Naive thymus-derived CD8-positive, alpha-beta T cell (primary cell): ENCODE measurements at regions not wholly inside any gene's neighbourhood (a gene's known extent, or its start where the extent isn't known, plus 50 kb on each side); places are given as distances from the start of the nearest gene placed in this dataset.
"Not testable (repeated sequence)": the region's sequence is repeated elsewhere in the genome, so short reads cannot be mapped to it uniquely, and the experiment has no call there.

Experiments used
- ATAC-seq, 2 donors: fragments of 150-1000 bp; cut with Tn5 transposase in 1 of 2; sonication (Bioruptor Pico), chemical (Tn5 transposase) in 1 of 2; 1 replicate in 1 of 2; 2 replicates in 1 of 2; pipeline ENCODE4 v1.10.0; 2021; ENCODE audit warnings: mild to moderate bottlenecking in 2 of 2, moderate library complexity in 2 of 2
- POLR2A ChIA-PET: fragments of 350-600 bp; sonication (Branson Sonifier 250); formaldehyde crosslinking; loops from one replicate; lab custom pipeline; 2021; ENCODE audit warnings: antibody characterized with exemption; lab: Charles Lee
- DNase-seq, 10 donors: peaks; one replicate each; pipeline versions ENCODE4 v3.0.0 to v3.0.0-alpha.2; 2020 to 2022
- H3K27ac Mint-ChIP-seq, 10 donors: one replicate each; pipeline ENCODE4 v1.8.0; 2020 to 2022; ENCODE audit warnings: mild to moderate bottlenecking in 10 of 10, mixed read lengths in 10 of 10, moderate library complexity in 4 of 10, inconsistent platforms in 1 of 10
- H3K27me3 Mint-ChIP-seq, 5 donors: one replicate each; pipeline ENCODE4 v1.8.0; 2021 to 2022; ENCODE audit warnings: mixed read lengths in 5 of 5
- H3K36me3 Mint-ChIP-seq, 3 donors: one replicate each; pipeline ENCODE4 v1.8.0; 2020 to 2022; ENCODE audit warnings: mixed read lengths in 3 of 3, mild to moderate bottlenecking in 2 of 3, inconsistent platforms in 1 of 3
- H3K4me1 Mint-ChIP-seq, 4 donors: one replicate each; pipeline ENCODE4 v1.8.0; 2021 to 2022; ENCODE audit warnings: mixed read lengths in 4 of 4
- H3K4me3 Mint-ChIP-seq, 10 donors: one replicate each; pipeline ENCODE4 v1.8.0; 2020 to 2022; ENCODE audit warnings: mild to moderate bottlenecking in 10 of 10, mixed read lengths in 10 of 10, moderate library complexity in 6 of 10, inconsistent platforms in 1 of 10
- H3K9me3 Mint-ChIP-seq, 9 donors: one replicate each; pipeline ENCODE4 v1.8.0; 2020 to 2022; ENCODE audit warnings: mixed read lengths in 9 of 9, mild to moderate bottlenecking in 3 of 9, inconsistent platforms in 1 of 9, moderate library complexity in 1 of 9

DNA sequence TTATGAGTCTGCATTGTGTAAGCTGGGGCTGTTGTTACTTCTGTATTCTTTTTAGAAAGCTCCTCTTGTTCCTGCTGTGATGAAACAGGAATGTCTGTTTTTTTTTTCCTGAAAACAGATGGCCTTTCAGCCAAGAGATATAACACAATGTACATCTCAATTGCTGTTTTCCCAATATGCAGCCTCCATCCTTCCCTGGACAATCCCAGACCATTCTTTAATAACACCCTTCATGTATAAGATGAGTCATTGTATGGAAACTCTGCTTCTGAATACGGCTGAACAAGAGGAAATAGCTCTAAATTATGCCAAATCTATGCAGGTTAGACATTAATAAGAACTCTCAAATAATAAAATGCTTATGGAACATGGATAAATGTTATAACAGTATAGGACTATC, 60.2 kb upstream of the LRRC4C start:
- no peak for ATAC-seq
- no peaks in the 10 kb centered on the region for H3K27me3 Mint-ChIP-seq
- no peaks in the 10 kb centered on the region for H3K36me3 Mint-ChIP-seq
- H3K27ac Mint-ChIP-seq: no peak overlapping the region
- H3K4me1 Mint-ChIP-seq: no peaks in the 10 kb centered on the region
- H3K4me3 Mint-ChIP-seq: no peak overlapping the region
- DNase-seq: no peak
- POLR2A ChIA-PET: no interaction called here
- peaks cover 0 to 15% (median 6%) of the 10 kb centered on the region in 9 donors for H3K9me3 Mint-ChIP-seq

DNA sequence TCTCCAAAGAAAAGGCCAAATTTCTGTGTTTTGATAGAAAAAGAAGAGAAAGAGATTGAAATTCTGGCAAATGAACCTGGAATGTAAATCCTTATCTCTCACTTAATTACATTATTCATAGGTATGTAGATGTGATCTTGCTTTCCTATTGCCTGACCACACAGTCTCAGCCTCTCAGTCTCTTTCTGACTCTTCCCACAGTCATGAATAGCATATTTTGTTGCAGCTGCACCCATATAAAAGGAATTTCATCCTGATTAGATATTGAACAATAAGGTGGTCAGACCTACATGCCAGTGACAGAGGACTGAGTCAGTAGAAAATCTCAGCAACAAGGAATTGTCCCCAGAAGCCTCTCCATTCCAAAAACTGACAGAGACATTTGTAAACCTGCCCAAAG, 62.9 kb upstream of the LRRC4C start:
- POLR2A ChIA-PET: no interaction called here
- no peaks in the 10 kb centered on the region for H3K4me1 Mint-ChIP-seq
- H3K27ac Mint-ChIP-seq: no peak overlapping the region
- H3K9me3 Mint-ChIP-seq: peaks cover 0 to 13% (median 7%) of the 10 kb centered on the region in 9 donors
- no peak overlapping the region for H3K4me3 Mint-ChIP-seq
- DNase-seq: no peak
- H3K27me3 Mint-ChIP-seq: no peaks in the 10 kb centered on the region
- no peaks in the 10 kb centered on the region for H3K36me3 Mint-ChIP-seq
- ATAC-seq: no peak

DNA sequence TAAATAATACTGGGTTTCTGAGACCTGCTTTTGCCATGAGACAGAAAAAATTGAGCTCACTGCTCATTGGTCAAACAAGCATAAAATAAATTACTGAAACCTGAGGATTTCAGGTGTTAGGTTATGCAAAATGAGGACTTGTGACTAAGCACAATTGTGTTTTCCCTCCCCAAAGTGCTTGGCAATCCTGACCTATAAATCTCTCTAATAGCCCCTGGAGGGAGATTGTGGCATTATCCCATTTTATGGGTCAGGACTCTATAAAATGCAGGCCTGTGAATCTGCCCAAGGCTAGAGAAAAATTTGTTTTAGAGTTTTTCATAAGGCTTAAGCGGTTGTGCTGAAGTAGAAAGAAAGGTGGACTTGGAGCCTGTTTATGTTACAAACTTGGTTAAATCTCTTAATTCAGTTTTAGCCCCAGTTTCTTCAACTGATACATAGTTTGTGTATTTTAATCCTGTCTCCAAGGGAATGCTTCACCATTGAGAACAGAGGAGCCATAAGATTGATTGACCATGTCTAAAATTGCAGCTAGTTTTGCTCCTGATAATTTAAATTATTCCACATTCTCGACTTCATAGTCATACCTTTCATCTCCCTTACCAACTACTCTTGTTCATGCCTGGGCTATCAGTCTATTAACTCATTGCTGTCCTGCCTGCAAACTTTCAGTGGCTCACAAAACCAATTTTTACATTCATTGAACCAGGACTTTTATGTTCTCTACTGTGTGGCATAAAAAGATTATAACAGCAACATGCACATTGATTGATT, 63.6 kb upstream of the LRRC4C start:
- Mint-ChIP-seq H3K27me3 (no peaks in the 10 kb centered on the region), H3K4me3 (no peak overlapping the region), H3K27ac (no peak overlapping the region), H3K9me3 (peaks cover 0 to 10% (median 7%) of the 10 kb centered on the region in 9 donors), H3K4me1 (no peaks in the 10 kb centered on the region), H3K36me3 (no peaks in the 10 kb centered on the region)
- ATAC-seq (no peak), DNase-seq (no peak)
- POLR2A ChIA-PET: no interaction called here

DNA sequence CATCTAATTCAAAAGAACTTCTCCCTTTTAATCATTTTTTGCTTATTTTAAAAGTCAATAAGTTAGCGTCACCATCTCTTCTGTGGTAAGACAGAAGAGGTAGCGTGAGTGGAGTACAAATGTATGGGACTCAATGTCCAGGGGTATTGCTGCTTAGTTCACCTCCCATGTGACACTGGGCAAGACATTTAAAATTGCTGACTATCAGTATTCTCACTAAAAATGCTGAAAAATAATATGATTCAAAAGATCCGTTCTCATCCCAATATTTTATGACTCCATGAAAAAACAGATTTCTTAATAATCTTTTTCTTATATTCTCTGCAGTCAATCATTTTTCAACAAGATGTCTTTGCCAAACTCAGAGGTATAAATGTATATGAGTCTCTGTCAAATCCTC, 68.1 kb upstream of the LRRC4C start:
- Mint-ChIP-seq H3K27ac (no peak overlapping the region), H3K27me3 (no peaks in the 10 kb centered on the region), H3K9me3 (peaks cover 0 to 22% (median 12%) of the 10 kb centered on the region in 9 donors), H3K36me3 (peaks cover 0 to 5% (median 0%) of the 10 kb centered on the region in 3 donors), H3K4me1 (no peaks in the 10 kb centered on the region), H3K4me3 (no peak overlapping the region)
- DNase-seq (no peak), ATAC-seq (no peak)
- POLR2A ChIA-PET: no interaction called here

DNA sequence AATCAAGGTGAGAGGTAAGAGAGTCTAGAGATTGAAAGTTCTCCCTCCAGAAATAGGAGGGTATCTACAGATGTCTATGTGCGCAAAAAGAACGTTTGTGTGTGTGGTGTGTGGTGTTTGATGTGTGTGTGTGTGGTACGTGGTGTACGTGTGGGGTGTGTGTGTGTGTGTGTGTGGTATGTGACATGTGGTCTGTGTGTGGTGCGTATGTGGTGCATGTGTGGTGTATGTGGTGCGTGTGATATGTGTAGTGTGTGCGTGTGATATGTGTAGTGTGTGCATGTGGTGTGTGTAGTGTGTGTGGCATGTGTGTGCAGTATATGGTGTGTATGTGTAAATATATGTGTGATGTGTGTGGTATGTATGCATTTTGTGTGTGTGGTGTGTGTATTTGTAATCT, 73.0 kb upstream of the LRRC4C start:
- POLR2A ChIA-PET: no interaction called here
- ATAC-seq (no peak), DNase-seq (no peak)
- Mint-ChIP-seq H3K9me3 (peaks cover under 1 to 22% (median 8%) of the 10 kb centered on the region in 9 donors), H3K27me3 (no peaks in the 10 kb centered on the region), H3K4me3 (no peak overlapping the region), H3K27ac (no peak overlapping the region), H3K36me3 (peaks cover 0 to 5% (median 0%) of the 10 kb centered on the region in 3 donors), H3K4me1 (no peaks in the 10 kb centered on the region)

DNA sequence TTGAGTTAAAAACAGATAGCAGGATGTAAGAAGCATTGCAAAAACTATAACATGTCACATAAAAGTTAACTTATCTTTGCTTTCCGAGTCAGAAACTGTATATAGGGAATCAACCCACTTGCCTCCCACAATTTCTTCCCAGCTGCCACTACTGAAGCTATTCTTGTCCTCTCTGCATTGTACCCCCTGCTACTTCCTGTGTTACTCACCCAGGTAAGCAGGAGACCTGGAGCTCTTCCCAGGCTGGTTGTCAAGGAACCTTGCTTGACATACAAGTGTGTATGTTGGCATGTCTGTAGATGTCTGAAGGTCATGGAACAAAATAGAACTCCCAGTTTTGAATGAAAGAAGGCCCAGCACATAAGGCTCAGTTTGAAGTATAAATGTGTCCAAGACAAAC, 74.3 kb upstream of the LRRC4C start:
- POLR2A ChIA-PET: no interaction called here
- H3K36me3 Mint-ChIP-seq: peaks cover 0 to 5% (median 0%) of the 10 kb centered on the region in 3 donors
- H3K27me3 Mint-ChIP-seq: no peaks in the 10 kb centered on the region
- H3K9me3 Mint-ChIP-seq: peaks cover 4 to 25% (median 8%) of the 10 kb centered on the region in 9 donors
- no peak for DNase-seq
- no peak for ATAC-seq
- no peak overlapping the region for H3K27ac Mint-ChIP-seq
- H3K4me1 Mint-ChIP-seq: no peaks in the 10 kb centered on the region
- H3K4me3 Mint-ChIP-seq: no peak overlapping the region

DNA sequence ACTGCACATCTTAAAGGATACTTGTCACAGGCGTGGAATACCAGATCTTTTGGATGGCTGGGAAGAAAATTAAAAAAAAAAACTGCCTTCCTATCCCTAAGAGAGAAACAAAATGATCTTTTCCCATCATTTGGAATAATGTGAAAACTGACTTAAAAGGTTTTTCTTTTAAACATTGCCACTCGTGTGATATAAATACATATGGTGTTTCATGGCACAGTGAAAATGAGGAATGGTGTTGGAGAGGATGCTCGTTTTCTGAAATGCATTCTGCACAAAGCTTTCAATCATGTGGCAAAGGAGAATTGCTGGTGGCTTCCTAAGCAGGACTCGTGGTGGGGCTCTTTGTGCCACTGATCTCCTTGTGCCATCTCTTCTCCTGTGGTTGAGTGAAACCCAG, 74.9 kb upstream of the LRRC4C start:
- Mint-ChIP-seq H3K27me3 (no peaks in the 10 kb centered on the region), H3K27ac (no peak overlapping the region), H3K4me1 (no peaks in the 10 kb centered on the region), H3K36me3 (peaks cover 0 to 7% (median 0%) of the 10 kb centered on the region in 3 donors), H3K4me3 (no peak overlapping the region), H3K9me3 (peaks cover 3 to 25% (median 10%) of the 10 kb centered on the region in 9 donors)
- DNase-seq (no peak), ATAC-seq (no peak)
- POLR2A ChIA-PET: no interaction called here

DNA sequence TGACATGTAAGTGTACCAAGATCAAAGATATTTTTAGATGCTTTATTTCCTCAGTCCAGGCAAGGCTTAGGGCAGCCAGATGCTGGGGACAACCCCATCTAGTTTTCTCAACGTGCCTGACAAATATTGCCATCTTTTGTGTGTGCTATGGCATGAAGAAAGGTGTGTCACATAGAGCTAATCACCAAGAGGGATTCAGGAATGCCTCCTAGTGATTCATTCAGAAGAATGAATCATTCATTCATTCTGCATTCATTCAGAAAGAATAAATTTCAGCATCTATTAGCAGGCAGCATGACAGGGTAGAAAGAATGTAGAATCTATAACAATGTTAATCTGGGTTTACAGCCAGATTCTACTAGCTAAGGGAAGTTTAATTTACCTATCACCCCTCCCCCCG, 75.4 kb upstream of the LRRC4C start:
- H3K4me3 Mint-ChIP-seq: no peak overlapping the region
- peaks cover 0 to 8% (median 0%) of the 10 kb centered on the region in 3 donors for H3K36me3 Mint-ChIP-seq
- no peaks in the 10 kb centered on the region for H3K4me1 Mint-ChIP-seq
- H3K9me3 Mint-ChIP-seq: peaks cover 3 to 26% (median 7%) of the 10 kb centered on the region in 9 donors
- POLR2A ChIA-PET: no interaction called here
- H3K27ac Mint-ChIP-seq: no peak overlapping the region
- ATAC-seq (no peak), DNase-seq (no peak)
- H3K27me3 Mint-ChIP-seq: no peaks in the 10 kb centered on the region

DNA sequence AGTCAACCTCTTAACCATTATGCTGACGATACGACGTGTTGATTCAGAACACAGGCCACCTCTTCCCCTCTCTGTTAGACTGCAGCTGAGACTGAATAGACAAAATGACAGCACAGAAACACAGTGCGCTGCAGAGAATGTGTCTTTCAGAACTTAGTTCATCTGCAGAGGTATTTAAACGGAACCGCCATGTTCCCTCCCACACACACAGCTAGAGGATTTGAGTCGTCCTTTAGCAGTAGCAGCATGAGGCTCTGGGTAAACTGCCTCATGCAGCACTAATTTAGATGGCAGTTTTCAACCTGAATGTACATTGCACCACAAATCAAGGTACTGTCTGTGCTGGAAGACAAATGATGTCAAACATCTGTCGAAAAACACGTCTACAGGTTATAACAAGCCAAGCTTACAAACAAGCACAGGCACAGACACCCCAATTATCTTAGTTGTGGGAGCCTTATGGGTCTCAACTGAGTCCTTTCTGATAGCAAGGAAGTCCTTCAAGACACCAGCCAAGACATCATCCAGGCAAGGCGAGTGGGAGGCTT, 76.6 kb upstream of the LRRC4C start:
- ATAC-seq: no peak
- no peaks in the 10 kb centered on the region for H3K4me1 Mint-ChIP-seq
- no peak overlapping the region for H3K27ac Mint-ChIP-seq
- POLR2A ChIA-PET: no interaction called here
- no peak overlapping the region for H3K4me3 Mint-ChIP-seq
- H3K9me3 Mint-ChIP-seq: peaks cover 0 to 34% (median 7%) of the 10 kb centered on the region in 9 donors
- no peak for DNase-seq
- no peaks in the 10 kb centered on the region for H3K27me3 Mint-ChIP-seq
- peaks cover 0 to 4% (median 0%) of the 10 kb centered on the region in 3 donors for H3K36me3 Mint-ChIP-seq

DNA sequence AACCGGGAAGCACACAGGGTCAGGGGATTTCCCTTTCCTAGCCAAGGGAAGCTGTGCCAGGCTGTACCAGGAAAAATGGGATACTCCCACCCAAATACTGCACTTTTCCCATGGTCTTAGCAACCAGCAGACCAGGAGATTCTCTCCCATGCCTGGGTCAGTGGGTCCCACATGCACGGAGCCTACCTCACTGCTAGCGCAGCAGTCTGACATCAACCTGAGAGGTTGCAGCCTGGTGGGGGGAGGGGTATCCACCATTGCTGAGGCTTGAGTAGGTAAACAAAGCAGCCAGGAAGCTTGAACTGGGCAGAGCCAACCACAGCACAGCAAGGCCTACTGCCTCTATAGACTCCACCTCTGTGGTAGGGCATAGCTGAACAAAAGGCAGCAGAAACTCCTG, 85.5 kb upstream of the LRRC4C start:
- H3K27me3 Mint-ChIP-seq, POLR2A ChIA-PET, H3K4me3 Mint-ChIP-seq, ATAC-seq, DNase-seq, H3K36me3 Mint-ChIP-seq, H3K4me1 Mint-ChIP-seq: not testable (repeated sequence)
- peaks cover 6 to 56% (median 20%) of the 10 kb centered on the region in 9 donors for H3K9me3 Mint-ChIP-seq
- H3K27ac Mint-ChIP-seq: peak overlapping the region in 1 of 10 donors; percentile 18

DNA sequence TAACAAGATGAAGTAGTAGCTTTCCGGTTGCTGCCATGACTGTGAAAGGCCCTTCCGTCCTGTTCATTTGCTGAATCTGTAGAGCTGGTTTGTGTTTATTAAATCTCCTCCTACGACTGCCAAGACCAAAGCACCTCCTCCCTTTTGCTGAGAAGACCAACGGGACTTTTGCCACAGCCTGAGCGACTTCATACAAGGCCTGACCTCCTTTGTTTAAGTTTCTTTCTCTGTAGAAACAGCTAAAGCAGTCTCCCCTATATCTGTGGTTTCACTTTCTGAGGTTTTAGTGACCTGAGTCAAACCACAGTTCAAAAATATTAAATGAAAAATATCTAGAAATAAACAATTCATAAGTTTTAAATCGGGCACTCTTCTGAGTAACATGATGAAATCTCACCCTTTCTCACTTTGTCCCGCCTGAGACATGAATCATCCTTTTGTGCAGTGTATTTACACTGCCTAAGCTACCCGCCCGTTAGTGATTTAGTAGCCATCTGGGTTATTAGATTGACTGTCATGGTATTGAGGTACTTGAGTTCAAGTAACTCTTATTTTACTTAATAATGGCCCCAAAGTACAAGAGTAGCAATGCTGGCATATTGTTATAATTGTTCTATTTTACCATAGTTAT, 119.1 kb upstream of the LRRC4C start:
- H3K4me3 Mint-ChIP-seq: no peak overlapping the region
- no peaks in the 10 kb centered on the region for H3K27me3 Mint-ChIP-seq
- H3K4me1 Mint-ChIP-seq: no peaks in the 10 kb centered on the region
- H3K9me3 Mint-ChIP-seq: peaks cover 3 to 41% (median 14%) of the 10 kb centered on the region in 9 donors
- ATAC-seq (no peak), DNase-seq (no peak)
- no peaks in the 10 kb centered on the region for H3K36me3 Mint-ChIP-seq
- H3K27ac Mint-ChIP-seq: no peak overlapping the region
- POLR2A ChIA-PET: no interaction called here

DNA sequence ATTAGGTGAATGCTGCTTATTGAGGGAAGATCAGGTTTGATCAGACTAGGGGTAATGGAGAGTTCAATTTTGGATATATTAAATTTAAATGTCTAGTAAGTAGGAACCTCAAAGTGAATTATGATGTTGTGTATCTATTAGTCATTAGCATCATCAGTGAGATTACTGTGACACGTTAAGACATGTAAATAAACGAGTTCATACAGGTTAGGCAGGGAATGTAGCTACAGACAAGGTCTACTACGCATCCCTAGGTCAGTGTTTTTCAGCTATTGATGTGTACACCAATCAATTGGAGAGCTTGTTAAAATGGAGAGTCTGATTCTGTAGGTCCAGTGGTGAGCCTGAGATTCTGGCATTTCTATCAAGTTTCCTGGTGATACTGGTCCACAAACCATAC, 120.1 kb upstream of the LRRC4C start:
- Mint-ChIP-seq H3K4me1 (no peaks in the 10 kb centered on the region), H3K36me3 (no peaks in the 10 kb centered on the region), H3K27ac (no peak overlapping the region), H3K9me3 (peaks cover 3 to 43% (median 14%) of the 10 kb centered on the region in 9 donors), H3K4me3 (no peak overlapping the region), H3K27me3 (no peaks in the 10 kb centered on the region)
- DNase-seq (no peak), ATAC-seq (no peak)
- POLR2A ChIA-PET: no interaction called here

DNA sequence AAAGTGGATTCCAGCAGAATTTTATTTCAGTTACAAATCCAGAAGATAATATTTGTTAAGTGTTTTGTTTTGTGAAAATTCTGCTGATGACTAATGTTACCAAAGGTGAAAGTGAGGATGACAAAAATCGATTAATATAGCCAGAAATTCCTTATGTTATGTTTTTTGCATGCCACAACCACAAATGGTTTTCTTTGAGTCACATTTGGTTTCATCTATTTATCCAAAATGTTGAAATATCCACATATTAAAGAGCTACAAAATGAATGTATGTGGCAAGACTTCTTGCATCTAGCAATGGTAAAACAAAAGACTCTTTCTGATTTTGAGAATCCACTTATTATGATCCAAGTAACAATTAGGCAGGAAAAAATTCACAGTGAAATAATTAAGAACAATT, 150.1 kb upstream of the LRRC4C start:
- no peaks in the 10 kb centered on the region for H3K36me3 Mint-ChIP-seq
- POLR2A ChIA-PET: no interaction called here
- no peak overlapping the region for H3K4me3 Mint-ChIP-seq
- no peaks in the 10 kb centered on the region for H3K4me1 Mint-ChIP-seq
- H3K27ac Mint-ChIP-seq: no peak overlapping the region
- H3K9me3 Mint-ChIP-seq: peaks cover 0 to 30% (median 10%) of the 10 kb centered on the region in 9 donors
- H3K27me3 Mint-ChIP-seq: no peaks in the 10 kb centered on the region
- DNase-seq: no peak
- no peak for ATAC-seq
